Kidney glomerular epithelial cell (primary cell): ENCODE measurements at regions not wholly inside any gene's neighbourhood (a gene's known extent, or its start where the extent isn't known, plus 50 kb on each side); places are given as distances from the start of the nearest gene placed in this dataset.

Source experiments
- DNase-seq: peaks from one replicate; lab custom pipeline; 2025; lab: John Stamatoyannopoulos, UW

GRCh38 chr1:232555494-232556210 is 74.3 kb downstream of the SIPA1L2 start:
- peak; percentile 20 for DNase-seq

- no peak for DNase-seq
Measured at GRCh38 chr1:232554409-232554808, 75.5 kb downstream of the SIPA1L2 start.

GRCh38 chr1:232553809-232554208 is 76.1 kb downstream of the SIPA1L2 start:
- peak; percentile 79 for DNase-seq

- no peak for DNase-seq
Measured at GRCh38 chr1:232553050-232553754, 76.7 kb downstream of the SIPA1L2 start.

- DNase-seq, result peak; percentile 95
Measured at GRCh38 chr1:232551386-232551785, 78.5 kb downstream of the SIPA1L2 start.

GRCh38 chr1:232550007-232550406 is 79.9 kb downstream of the SIPA1L2 start:
- DNase-seq, result no peak

GRCh38 chr1:232548691-232549090 is 81.2 kb downstream of the SIPA1L2 start:
- no peak for DNase-seq

GRCh38 chr1:232547938-232548484 is 81.9 kb downstream of the SIPA1L2 start:
- no peak for DNase-seq

- no peak for DNase-seq
Measured at GRCh38 chr1:232542633-232543593, 87.0 kb downstream of the SIPA1L2 start.

- no peak for DNase-seq
Measured at GRCh38 chr1:232538943-232539302, 91.0 kb downstream of the SIPA1L2 start.

- DNase-seq, result peak; percentile 97
Measured at GRCh38 chr1:232538224-232538942, 91.5 kb downstream of the SIPA1L2 start.

GRCh38 chr1:232534552-232535517 is 95.1 kb downstream of the SIPA1L2 start:
- no peak for DNase-seq

- no peak for DNase-seq
Measured at GRCh38 chr1:232533328-232533727, 96.6 kb downstream of the SIPA1L2 start.

GRCh38 chr1:232532901-232533300 is 97.0 kb downstream of the SIPA1L2 start:
- DNase-seq, result no peak

- no peak for DNase-seq
Measured at GRCh38 chr1:232531291-232531690, 98.6 kb downstream of the SIPA1L2 start.

- DNase-seq, result peak; percentile 53
Measured at GRCh38 chr1:232529747-232530146, 100.2 kb downstream of the SIPA1L2 start.

- DNase-seq, result no peak
Measured at GRCh38 chr1:232528472-232529089, 101.4 kb downstream of the SIPA1L2 start.

- peak; percentile 33 for DNase-seq
Measured at GRCh38 chr1:232524056-232524455, 105.9 kb downstream of the SIPA1L2 start.

GRCh38 chr1:232522189-232522588 is 107.7 kb downstream of the SIPA1L2 start:
- no peak for DNase-seq

- no peak for DNase-seq
Measured at GRCh38 chr1:232521660-232522059, 108.3 kb downstream of the SIPA1L2 start.
